MM.1S (cell line): ENCODE measurements at regions not wholly inside any gene's neighbourhood (a gene's known extent, or its start where the extent isn't known, plus 50 kb on each side); places are given as distances from the start of the nearest gene placed in this dataset.

Experiments used
- CTCF ChIP-seq: fragments of 300-600 bp; sonication (generic); IDR thresholded peaks from 2 replicates; pipeline ENCODE4 v1.5.1; 2016; ENCODE audit warnings: antibody characterized with exemption, low read length, mixed read lengths
- EZH2 ChIP-seq: fragments of 300-600 bp; sonication (generic); optimal IDR thresholded peaks from 2 replicates; pipeline ENCODE3; 2017; ENCODE audit warnings: low read depth, mild to moderate bottlenecking, antibody characterized with exemption, low read length, mixed read lengths
- EZH2phosphoT487 ChIP-seq: fragments of 300-600 bp; sonication (generic); IDR thresholded peaks from 2 replicates; pipeline ENCODE4 v1.6.1; 2018; ENCODE audit warnings: antibody characterized with exemption, low read length

DNA sequence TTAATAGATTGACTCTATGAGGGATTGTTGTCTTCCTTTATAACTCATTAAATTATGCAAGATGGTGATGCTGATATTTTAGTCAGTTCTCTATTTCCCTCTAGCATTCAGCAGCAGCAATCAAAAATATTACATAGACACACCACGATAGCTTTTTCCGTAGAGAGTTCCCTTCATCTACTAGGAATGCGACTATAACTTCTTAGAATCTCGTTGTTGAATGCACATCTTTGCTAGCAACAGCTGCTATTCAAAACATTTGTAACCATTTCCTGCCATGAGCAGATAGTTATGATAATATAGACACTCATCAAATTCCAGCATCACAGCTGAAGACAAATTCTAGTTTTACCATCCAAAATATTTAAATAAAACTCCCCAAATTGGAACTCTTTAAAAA is 147.4 kb upstream of the FGF13 start:
- TF ChIP-seq CTCF (no peak), EZH2phosphoT487 (no peak), EZH2 (no peak)
